KMS-11 (cell line): ENCODE measurements at regions not wholly inside any gene's neighbourhood (a gene's known extent, or its start where the extent isn't known, plus 50 kb on each side); places are given as distances from the start of the nearest gene placed in this dataset.

Source experiments
- H2AFZ ChIP-seq: fragments of 200-600 bp; sonication (generic); 2 replicates; pipeline ENCODE4 v1.6.1; 2016; ENCODE audit warnings: antibody characterized with exemption, mixed run types, low read depth
- H3K27ac ChIP-seq: fragments of 200-600 bp; sonication (generic); 2 replicates; pipeline ENCODE4 v1.6.1; 2016; ENCODE audit warnings: mild to moderate bottlenecking, mixed run types
- H3K27me3 ChIP-seq: fragments of 200-600 bp; sonication (generic); 2 replicates; pipeline ENCODE4 v1.6.1; 2017; ENCODE audit warnings: mild to moderate bottlenecking, low read depth, mixed run types, moderate library complexity; ENCODE audit not compliant: insufficient read depth
- H3K36me3 ChIP-seq: fragments of 200-600 bp; sonication (generic); 2 replicates; pipeline ENCODE4 v1.6.1; 2017; ENCODE audit warnings: mild to moderate bottlenecking, mixed run types; ENCODE audit not compliant: insufficient read depth
- H3K4me1 ChIP-seq: fragments of 200-600 bp; sonication (generic); 2 replicates; pipeline ENCODE4 v1.6.1; 2016; ENCODE audit warnings: mild to moderate bottlenecking, low read depth, mixed run types; ENCODE audit not compliant: poor library complexity, severe bottlenecking
- H3K4me2 ChIP-seq: fragments of 200-600 bp; sonication (generic); 2 replicates; pipeline ENCODE4 v1.7.0; 2016; ENCODE audit warnings: mild to moderate bottlenecking, mixed run types
- H3K4me3 ChIP-seq: fragments of 200-600 bp; sonication (generic); IDR thresholded peaks from 2 replicates; pipeline ENCODE4 v1.6.1; 2017; ENCODE audit warnings: low read depth, low read length, mixed read lengths; ENCODE audit not compliant: insufficient read depth
- H3K79me2 ChIP-seq: fragments of 200-600 bp; sonication (generic); 2 replicates; pipeline ENCODE4 v1.6.1; 2016; ENCODE audit warnings: low read depth, mixed run types; ENCODE audit not compliant: insufficient read depth
- H3K9ac ChIP-seq: fragments of 200-600 bp; sonication (generic); 2 replicates; pipeline ENCODE4 v1.6.1; 2016; ENCODE audit warnings: mild to moderate bottlenecking, mixed run types
- H4K20me1 ChIP-seq: fragments of 200-600 bp; sonication (generic); 2 replicates; pipeline ENCODE4 v1.6.1; 2016; ENCODE audit warnings: mild to moderate bottlenecking, mixed run types; ENCODE audit not compliant: insufficient read depth
- CTCF ChIP-seq: fragments of 200-600 bp; sonication (generic); conservative IDR thresholded peaks from 2 replicates; pipeline ENCODE4 v1.6.1; 2017; ENCODE audit warnings: low read depth, mild to moderate bottlenecking, antibody characterized with exemption, low read length, moderate library complexity, mixed read lengths

GRCh38 chr2:145626301-145626700 lies 1106.4 kb upstream of the ZEB2 start:
- no peaks in the 10 kb centered on the region for H3K36me3 ChIP-seq
- no peak overlapping the region for H2AFZ ChIP-seq
- H3K27ac ChIP-seq = no peak overlapping the region
- no peaks in the 10 kb centered on the region for H3K27me3 ChIP-seq
- no peaks in the 10 kb centered on the region for H4K20me1 ChIP-seq
- H3K4me1 ChIP-seq = no peaks in the 10 kb centered on the region
- no peaks in the 10 kb centered on the region for H3K79me2 ChIP-seq
- no peak overlapping the region for H3K4me2 ChIP-seq
- H3K9ac ChIP-seq = no peak overlapping the region
- no peak for TF ChIP-seq CTCF
- no peak overlapping the region for H3K4me3 ChIP-seq

- no peak overlapping the region for H3K4me2 ChIP-seq
- H4K20me1 ChIP-seq = no peaks in the 10 kb centered on the region
- no peaks in the 10 kb centered on the region for H3K79me2 ChIP-seq
- no peak overlapping the region for H3K27ac ChIP-seq
- H3K4me3 ChIP-seq = no peak overlapping the region
- no peaks in the 10 kb centered on the region for H3K4me1 ChIP-seq
- H2AFZ ChIP-seq = no peak overlapping the region
- H3K9ac ChIP-seq = no peak overlapping the region
- no peaks in the 10 kb centered on the region for H3K27me3 ChIP-seq
- TF ChIP-seq CTCF = no peak
- no peaks in the 10 kb centered on the region for H3K36me3 ChIP-seq
Observed at GRCh38 chr2:145625111-145625510, 1105.2 kb upstream of the ZEB2 start.

GRCh38 chr2:145623136-145623535 lies 1103.2 kb upstream of the ZEB2 start:
- Histone ChIP-seq H3K27me3 (no peaks in the 10 kb centered on the region), H3K27ac (no peak overlapping the region), H2AFZ (no peak overlapping the region), H3K79me2 (no peaks in the 10 kb centered on the region), H3K36me3 (no peaks in the 10 kb centered on the region), H3K4me2 (no peak overlapping the region), H3K9ac (no peak overlapping the region), H4K20me1 (no peaks in the 10 kb centered on the region), H3K4me3 (no peak overlapping the region), H3K4me1 (no peaks in the 10 kb centered on the region)
- TF ChIP-seq CTCF = no peak

- Histone ChIP-seq H3K4me2 (no peak overlapping the region), H3K27me3 (no peaks in the 10 kb centered on the region), H2AFZ (no peak overlapping the region), H3K36me3 (no peaks in the 10 kb centered on the region), H3K27ac (no peak overlapping the region), H3K4me1 (no peaks in the 10 kb centered on the region), H3K9ac (no peak overlapping the region), H3K4me3 (no peak overlapping the region), H4K20me1 (no peaks in the 10 kb centered on the region), H3K79me2 (no peaks in the 10 kb centered on the region)
- no peak for TF ChIP-seq CTCF
Observed at GRCh38 chr2:145622285-145622684, 1102.4 kb upstream of the ZEB2 start.

- Histone ChIP-seq H3K79me2 (no peaks in the 10 kb centered on the region), H3K4me3 (no peak overlapping the region), H3K4me1 (no peaks in the 10 kb centered on the region), H3K36me3 (no peaks in the 10 kb centered on the region), H3K9ac (no peak overlapping the region), H4K20me1 (no peaks in the 10 kb centered on the region), H3K4me2 (no peak overlapping the region), H2AFZ (no peak overlapping the region), H3K27ac (no peak overlapping the region), H3K27me3 (no peaks in the 10 kb centered on the region)
- no peak for TF ChIP-seq CTCF
Observed at GRCh38 chr2:145617906-145618305, 1098.0 kb upstream of the ZEB2 start.
